ENCODE measurements at regions not wholly inside any gene's neighbourhood (a gene's known extent, or its start where the extent isn't known, plus 50 kb on each side); places are given as distances from the start of the nearest gene placed in this dataset.

GRCh38 chr13:73321043-73321442, 262.2 kb downstream of the KLF5 start:
- ATAC-seq (no peak), DNase-seq (ENCODE audit: low spot score) (no peak)
- no peaks in the 10 kb centered on the region; the same call in 1 of the 2 replicates for H3K9me3 Mint-ChIP-seq
- no peak overlapping the region for H3K27ac Mint-ChIP-seq
- no peaks in the 10 kb centered on the region for H3K27me3 Mint-ChIP-seq (ENCODE audit: low read depth)
- H3K4me1 Mint-ChIP-seq: peaks cover 6% of the 10 kb centered on the region
- no peak for TF ChIP-seq ZSCAN18 (CRISPR knock-in tag; IDR thresholded peaks at IDR 0.05)
- ChIA-PET POLR2A (no interaction called here), CTCF (no interaction called here)
- no peak overlapping the region for H3K4me3 Mint-ChIP-seq
- H3K36me3 Mint-ChIP-seq: no peaks in the 10 kb centered on the region

GRCh38 chr13:73317140-73317539, 258.3 kb downstream of the KLF5 start:
- H3K4me3 Mint-ChIP-seq: no peak overlapping the region
- POLR2A ChIA-PET: no interaction called here
- 0 out of 2 replicates have a peak, but pooled peaks cover 3% of the 10 kb centered on the region for H3K36me3 Mint-ChIP-seq
- CTCF ChIA-PET: no interaction called here
- TF ChIP-seq ATF3 (CRISPR knock-in tag; conservative IDR thresholded peaks at IDR 0.05) (no peak), HMGXB4 (CRISPR knock-in tag; IDR thresholded peaks at IDR 0.05) (no peak), USF2 (CRISPR knock-in tag; IDR thresholded peaks at IDR 0.05) (no peak), PREB (CRISPR knock-in tag; IDR thresholded peaks at IDR 0.05; ENCODE audit: borderline replicate concordance) (no peak), ZNF232 (CRISPR knock-in tag; IDR thresholded peaks at IDR 0.05) (no peak), FOXJ3 (CRISPR knock-in tag; IDR thresholded peaks at IDR 0.05; ENCODE audit: borderline replicate concordance) (no peak), SMAD3 (CRISPR knock-in tag; IDR thresholded peaks at IDR 0.05; ENCODE audit: borderline replicate concordance) (no peak), ZNF281 (CRISPR knock-in tag; IDR thresholded peaks at IDR 0.05) (no peak), TP53 (CRISPR knock-in tag; IDR thresholded peaks at IDR 0.05) (no peak), ZNF532 (CRISPR knock-in tag; IDR thresholded peaks at IDR 0.05; ENCODE audit: borderline replicate concordance) (no peak), NR2C2 (CRISPR knock-in tag; IDR thresholded peaks at IDR 0.05) (no peak), SOX15 (CRISPR knock-in tag; IDR thresholded peaks at IDR 0.05) (no peak), NFE2L1 (CRISPR knock-in tag; IDR thresholded peaks at IDR 0.05) (no peak), ZNF317 (CRISPR knock-in tag; IDR thresholded peaks at IDR 0.05; ENCODE audit: borderline replicate concordance, low read depth) (no peak)
- H3K27me3 Mint-ChIP-seq (ENCODE audit: low read depth): no peaks in the 10 kb centered on the region
- ATAC-seq: no peak
- DNase-seq (ENCODE audit: low spot score): no peak
- peaks cover 12% of the 10 kb centered on the region for H3K9me3 Mint-ChIP-seq
- H3K4me1 Mint-ChIP-seq: 0 out of 2 replicates have a peak, but pooled peaks cover 4% of the 10 kb centered on the region
- H3K27ac Mint-ChIP-seq: no peak overlapping the region

All from WTC11 (cell line).